ENCODE measurements at regions not wholly inside any gene's neighbourhood (a gene's known extent, or its start where the extent isn't known, plus 50 kb on each side); places are given as distances from the start of the nearest gene placed in this dataset.

DNA sequence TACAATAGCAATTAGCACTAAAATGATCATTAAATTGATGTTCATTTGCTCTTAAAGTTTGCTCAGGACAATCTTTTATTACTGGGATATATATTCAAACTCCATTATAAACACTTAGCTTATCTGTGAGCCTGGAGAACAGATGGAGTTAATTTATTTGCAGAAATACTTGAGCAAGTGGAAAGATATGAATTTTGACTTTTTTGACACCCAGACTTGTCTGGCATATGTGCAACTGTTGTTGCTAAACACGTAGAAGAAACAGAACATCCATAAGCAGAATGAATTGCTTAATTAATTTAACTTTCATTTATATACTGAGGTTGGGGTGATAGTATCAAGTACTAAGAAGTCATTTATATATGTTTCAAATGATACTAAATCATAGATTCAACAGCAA is 820.7 kb upstream of the TYRP1 start:
- Mint-ChIP-seq H3K36me3 (ENCODE audit: low read depth) (no peaks in the 10 kb centered on the region), H3K27ac (no peak overlapping the region), H3K9me3 (peaks cover 32% of the 10 kb centered on the region), H3K4me1 (ENCODE audit: low read depth) (no peaks in the 10 kb centered on the region), H3K27me3 (ENCODE audit: low read depth) (no peaks in the 10 kb centered on the region), H3K4me3 (no peak overlapping the region)
- DNase-seq (ENCODE audit: low spot score): no peak

DNA sequence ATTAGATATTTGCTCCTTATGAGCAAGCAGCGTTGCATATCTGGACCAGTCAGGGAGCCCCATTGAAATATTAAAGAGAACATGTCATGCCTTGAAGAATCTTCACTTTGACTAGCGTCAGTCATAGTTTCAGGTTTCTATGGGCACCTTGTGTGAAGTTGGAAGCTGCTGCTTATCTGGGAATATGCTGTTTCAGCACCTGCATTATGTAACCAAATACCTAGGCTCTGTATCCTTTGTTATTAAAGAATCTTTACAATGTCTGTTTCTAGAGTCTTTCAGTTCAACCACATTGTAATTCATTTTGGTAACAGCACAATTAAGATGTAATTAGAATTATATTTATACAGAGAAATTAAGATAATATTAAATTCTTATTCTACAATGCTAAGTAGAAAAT is 818.8 kb upstream of the TYRP1 start:
- no peak for DNase-seq (ENCODE audit: low spot score)
- Mint-ChIP-seq H3K4me1 (ENCODE audit: low read depth) (no peaks in the 10 kb centered on the region), H3K36me3 (ENCODE audit: low read depth) (no peaks in the 10 kb centered on the region), H3K27me3 (ENCODE audit: low read depth) (no peaks in the 10 kb centered on the region), H3K4me3 (no peak overlapping the region), H3K9me3 (peaks cover 24% of the 10 kb centered on the region), H3K27ac (no peak overlapping the region)

- Mint-ChIP-seq H3K27me3 (ENCODE audit: low read depth) (no peaks in the 10 kb centered on the region), H3K27ac (no peak overlapping the region), H3K4me3 (no peak overlapping the region), H3K4me1 (ENCODE audit: low read depth) (no peaks in the 10 kb centered on the region), H3K9me3 (peaks cover 66% of the 10 kb centered on the region), H3K36me3 (ENCODE audit: low read depth) (no peaks in the 10 kb centered on the region)
- DNase-seq (ENCODE audit: low spot score): no peak
These were observed 800.8 kb upstream of the TYRP1 start for GRCh38 chr9:11892401-11892800.

GRCh38 chr9:11893331-11893730 is 799.9 kb upstream of the TYRP1 start:
- H3K4me3 Mint-ChIP-seq: no peak overlapping the region

GRCh38 chr9:11894136-11894535 is 799.0 kb upstream of the TYRP1 start:
- Mint-ChIP-seq H3K27ac (no peak overlapping the region), H3K36me3 (ENCODE audit: low read depth) (no peaks in the 10 kb centered on the region), H3K4me3 (no peak overlapping the region)

More at GRCh38 chr9:11893331-11893730, 799.9 kb upstream of the TYRP1 start:
- Mint-ChIP-seq H3K27me3 (ENCODE audit: low read depth) (no peaks in the 10 kb centered on the region), H3K27ac (no peak overlapping the region), H3K36me3 (ENCODE audit: low read depth) (no peaks in the 10 kb centered on the region), H3K4me1 (ENCODE audit: low read depth) (no peaks in the 10 kb centered on the region), H3K9me3 (peaks cover 62% of the 10 kb centered on the region)
- no peak for DNase-seq (ENCODE audit: low spot score)

GRCh38 chr9:11902610-11903009 is 790.6 kb upstream of the TYRP1 start:
- no peak for DNase-seq (ENCODE audit: low spot score)
- H3K4me1 Mint-ChIP-seq (ENCODE audit: low read depth): no peaks in the 10 kb centered on the region
- H3K27me3 Mint-ChIP-seq (ENCODE audit: low read depth): no peaks in the 10 kb centered on the region
- peaks cover 19% of the 10 kb centered on the region for H3K9me3 Mint-ChIP-seq
- no peak overlapping the region for H3K4me3 Mint-ChIP-seq
- H3K27ac Mint-ChIP-seq: no peak overlapping the region
- no peaks in the 10 kb centered on the region for H3K36me3 Mint-ChIP-seq (ENCODE audit: low read depth)

More at GRCh38 chr9:11894136-11894535, 799.0 kb upstream of the TYRP1 start:
- Mint-ChIP-seq H3K27me3 (ENCODE audit: low read depth) (no peaks in the 10 kb centered on the region), H3K4me1 (ENCODE audit: low read depth) (no peaks in the 10 kb centered on the region), H3K9me3 (peaks cover 55% of the 10 kb centered on the region)
- DNase-seq (ENCODE audit: low spot score): no peak

- H3K9me3 Mint-ChIP-seq: peaks cover 60% of the 10 kb centered on the region
- H3K4me3 Mint-ChIP-seq: no peak overlapping the region
- H3K4me1 Mint-ChIP-seq (ENCODE audit: low read depth): no peaks in the 10 kb centered on the region
- no peaks in the 10 kb centered on the region for H3K36me3 Mint-ChIP-seq (ENCODE audit: low read depth)
- no peak for DNase-seq (ENCODE audit: low spot score)
- H3K27me3 Mint-ChIP-seq (ENCODE audit: low read depth): no peaks in the 10 kb centered on the region
- no peak overlapping the region for H3K27ac Mint-ChIP-seq
These were observed 777.5 kb upstream of the TYRP1 start for GRCh38 chr9:11915699-11916098.

DNA sequence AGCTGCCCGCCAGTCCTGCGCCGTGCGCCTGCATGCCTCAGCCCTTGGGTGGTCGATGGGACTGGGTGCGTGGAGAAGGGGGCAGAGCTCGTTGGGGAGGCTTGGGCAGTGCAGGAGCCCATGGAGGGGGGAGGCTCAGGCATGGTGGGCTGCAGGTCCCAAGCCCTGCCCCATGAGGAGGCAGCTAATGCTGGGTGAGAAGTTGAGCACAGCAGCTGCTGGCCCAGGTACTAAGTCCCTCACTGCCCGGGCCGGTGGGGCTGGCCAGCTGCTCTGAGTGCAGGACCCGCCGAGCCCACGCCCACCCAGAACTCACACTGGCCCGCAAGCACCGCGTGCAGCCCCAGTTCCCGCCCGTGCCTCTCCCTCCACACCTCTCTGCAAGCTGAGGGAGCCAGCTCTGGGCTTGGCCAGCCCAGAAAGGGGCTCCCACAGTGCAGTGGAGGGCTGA is 764.3 kb upstream of the TYRP1 start:
- H3K27ac Mint-ChIP-seq: no peak overlapping the region
- DNase-seq (ENCODE audit: low spot score): no peak
- H3K4me1 Mint-ChIP-seq (ENCODE audit: low read depth): no peaks in the 10 kb centered on the region
- peaks cover 41% of the 10 kb centered on the region for H3K9me3 Mint-ChIP-seq
- no peak overlapping the region for H3K4me3 Mint-ChIP-seq
- no peaks in the 10 kb centered on the region for H3K36me3 Mint-ChIP-seq (ENCODE audit: low read depth)
- no peaks in the 10 kb centered on the region for H3K27me3 Mint-ChIP-seq (ENCODE audit: low read depth)

DNA sequence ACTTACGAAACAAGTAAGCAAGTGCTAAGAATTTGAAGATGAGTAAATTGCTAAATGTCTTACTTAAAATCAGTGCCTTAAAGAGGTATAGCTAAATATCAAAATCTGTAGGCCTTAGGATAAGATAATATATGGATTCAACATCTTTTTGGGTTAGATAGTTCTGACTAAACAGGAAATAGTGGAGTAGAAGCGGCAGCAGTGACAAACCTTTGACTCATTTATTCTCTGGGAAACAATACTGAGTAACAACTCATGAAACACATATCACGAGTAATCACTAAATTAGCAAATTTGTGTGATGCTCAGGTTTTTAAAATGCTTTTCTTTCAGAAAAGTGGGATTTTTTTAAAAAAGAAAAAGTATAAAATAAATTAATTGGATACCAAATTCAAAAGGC is 762.1 kb upstream of the TYRP1 start:
- Mint-ChIP-seq H3K27ac (no peak overlapping the region), H3K9me3 (peaks cover 33% of the 10 kb centered on the region), H3K4me3 (no peak overlapping the region), H3K36me3 (ENCODE audit: low read depth) (no peaks in the 10 kb centered on the region), H3K27me3 (ENCODE audit: low read depth) (no peaks in the 10 kb centered on the region), H3K4me1 (ENCODE audit: low read depth) (no peaks in the 10 kb centered on the region)
- no peak for DNase-seq (ENCODE audit: low spot score)

DNA sequence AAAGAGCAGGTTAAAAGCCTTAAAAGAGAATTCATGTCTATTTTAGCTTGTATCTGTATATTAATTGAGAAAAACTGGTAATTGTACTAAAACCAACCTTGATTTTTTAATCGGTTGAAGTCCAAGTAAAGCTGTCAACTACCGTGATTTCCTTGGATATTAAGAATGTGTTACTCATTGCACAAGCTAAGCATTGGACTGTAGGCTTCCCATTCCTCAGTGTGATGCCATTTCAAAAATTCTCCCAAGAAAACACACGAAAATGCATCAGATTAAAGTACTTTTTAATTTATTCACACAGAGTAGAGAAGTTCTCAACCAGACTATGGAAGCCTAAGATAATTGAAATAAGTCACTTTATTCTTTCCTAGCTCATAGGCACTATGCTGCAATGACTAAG is 761.4 kb upstream of the TYRP1 start:
- no peaks in the 10 kb centered on the region for H3K36me3 Mint-ChIP-seq (ENCODE audit: low read depth)
- H3K9me3 Mint-ChIP-seq: peaks cover 35% of the 10 kb centered on the region
- H3K4me3 Mint-ChIP-seq: no peak overlapping the region
- no peak overlapping the region for H3K27ac Mint-ChIP-seq
- DNase-seq (ENCODE audit: low spot score): no peak
- no peaks in the 10 kb centered on the region for H3K27me3 Mint-ChIP-seq (ENCODE audit: low read depth)
- H3K4me1 Mint-ChIP-seq (ENCODE audit: low read depth): no peaks in the 10 kb centered on the region

DNA sequence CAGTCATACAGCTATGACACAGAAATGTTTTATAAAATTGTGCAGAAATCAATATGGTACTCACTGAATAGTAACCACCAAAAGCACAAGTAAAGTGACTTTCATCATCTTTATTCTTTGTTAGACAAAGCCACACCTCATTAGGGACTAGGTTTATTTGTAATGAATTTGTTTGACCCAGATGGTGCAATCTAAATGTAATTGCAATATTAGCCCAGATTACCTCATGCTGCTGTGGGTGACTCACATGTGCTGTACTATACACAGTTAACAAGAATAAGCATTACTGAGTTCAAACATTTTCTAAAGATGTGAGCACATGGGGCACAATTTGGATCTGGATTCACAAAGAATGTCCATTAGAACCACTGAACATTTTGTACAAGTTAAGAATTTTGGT is 759.3 kb upstream of the TYRP1 start:
- no peak for DNase-seq (ENCODE audit: low spot score)
- peaks cover 22% of the 10 kb centered on the region for H3K9me3 Mint-ChIP-seq
- no peaks in the 10 kb centered on the region for H3K36me3 Mint-ChIP-seq (ENCODE audit: low read depth)
- no peak overlapping the region for H3K4me3 Mint-ChIP-seq
- H3K27me3 Mint-ChIP-seq (ENCODE audit: low read depth): no peaks in the 10 kb centered on the region
- H3K4me1 Mint-ChIP-seq (ENCODE audit: low read depth): no peaks in the 10 kb centered on the region
- H3K27ac Mint-ChIP-seq: no peak overlapping the region

GRCh38 chr9:11946531-11946930 is 746.7 kb upstream of the TYRP1 start:
- H3K27ac Mint-ChIP-seq: no peak overlapping the region
- no peak for DNase-seq (ENCODE audit: low spot score)
- H3K36me3 Mint-ChIP-seq (ENCODE audit: low read depth): no peaks in the 10 kb centered on the region
- H3K4me3 Mint-ChIP-seq: no peak overlapping the region
- no peaks in the 10 kb centered on the region for H3K4me1 Mint-ChIP-seq (ENCODE audit: low read depth)
- peaks cover 51% of the 10 kb centered on the region for H3K9me3 Mint-ChIP-seq
- H3K27me3 Mint-ChIP-seq (ENCODE audit: low read depth): no peaks in the 10 kb centered on the region

DNA sequence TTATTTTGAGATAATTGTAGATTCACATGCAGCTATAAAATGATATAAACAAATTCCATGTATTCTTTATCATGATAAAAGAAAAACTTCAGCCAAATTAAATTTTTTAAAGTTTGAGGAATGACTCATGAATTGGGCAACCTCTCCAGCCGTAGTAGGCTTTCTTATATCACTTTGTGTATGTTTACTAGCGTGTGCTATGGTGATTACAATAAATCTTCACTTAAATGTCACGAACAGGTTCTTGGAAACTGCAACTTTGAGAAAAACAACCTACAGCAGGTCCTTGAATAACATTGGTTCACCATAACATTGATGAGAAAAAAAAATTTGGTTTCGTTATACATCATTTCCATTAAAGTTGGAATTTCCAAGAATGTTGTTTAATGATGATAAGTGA is 730.9 kb upstream of the TYRP1 start:
- Mint-ChIP-seq H3K9me3 (peaks cover 30% of the 10 kb centered on the region), H3K4me1 (ENCODE audit: low read depth) (no peaks in the 10 kb centered on the region), H3K27ac (no peak overlapping the region), H3K27me3 (ENCODE audit: low read depth) (no peaks in the 10 kb centered on the region), H3K36me3 (ENCODE audit: low read depth) (no peaks in the 10 kb centered on the region), H3K4me3 (no peak overlapping the region)
- DNase-seq (ENCODE audit: low spot score): no peak

- DNase-seq (ENCODE audit: low spot score): no peak
- H3K27me3 Mint-ChIP-seq (ENCODE audit: low read depth): no peaks in the 10 kb centered on the region
- no peak overlapping the region for H3K4me3 Mint-ChIP-seq
- no peak overlapping the region for H3K27ac Mint-ChIP-seq
- peaks cover 48% of the 10 kb centered on the region for H3K9me3 Mint-ChIP-seq
- H3K36me3 Mint-ChIP-seq (ENCODE audit: low read depth): no peaks in the 10 kb centered on the region
- H3K4me1 Mint-ChIP-seq (ENCODE audit: low read depth): no peaks in the 10 kb centered on the region
These were observed 726.4 kb upstream of the TYRP1 start for GRCh38 chr9:11966786-11967185.

DNA sequence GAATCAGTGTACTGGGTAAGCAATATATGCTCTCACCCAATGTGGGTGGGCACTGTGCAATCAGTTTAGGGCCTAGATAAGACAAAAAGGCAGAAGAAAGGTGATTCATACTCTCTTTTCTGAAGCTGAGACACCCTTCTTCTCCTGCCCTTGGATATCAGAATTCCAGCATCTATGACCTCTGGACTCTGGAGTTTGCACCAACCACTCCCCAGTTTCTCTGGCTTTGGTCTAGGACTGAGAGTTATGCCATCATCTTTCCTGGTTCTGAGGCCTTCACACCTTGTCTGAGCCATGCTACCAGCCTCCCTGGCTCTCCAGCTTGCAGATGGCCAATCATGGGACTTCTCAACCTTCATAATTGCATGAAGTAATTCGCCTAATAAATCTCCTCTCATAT is 724.6 kb upstream of the TYRP1 start:
- no peaks in the 10 kb centered on the region for H3K4me1 Mint-ChIP-seq (ENCODE audit: low read depth)
- peaks cover 52% of the 10 kb centered on the region for H3K9me3 Mint-ChIP-seq
- no peaks in the 10 kb centered on the region for H3K27me3 Mint-ChIP-seq (ENCODE audit: low read depth)
- H3K36me3 Mint-ChIP-seq (ENCODE audit: low read depth): no peaks in the 10 kb centered on the region
- no peak overlapping the region for H3K27ac Mint-ChIP-seq
- no peak overlapping the region for H3K4me3 Mint-ChIP-seq
- no peak for DNase-seq (ENCODE audit: low spot score)
